C4-2B (cell line): ENCODE measurements at regions not wholly inside any gene's neighbourhood (a gene's known extent, or its start where the extent isn't known, plus 50 kb on each side); places are given as distances from the start of the nearest gene placed in this dataset.
"Not testable (repeated sequence)": the region's sequence is repeated elsewhere in the genome, so short reads cannot be mapped to it uniquely, and the experiment has no call there.

Source experiments
- H3K27ac ChIP-seq: fragments of 450-650 bp; 2 replicates; pipeline ENCODE4 v1.5.1; 2017
- CTCF ChIP-seq: fragments of 450-650 bp; conservative IDR thresholded peaks from 2 replicates; pipeline ENCODE4 v1.5.1; 2017; ENCODE audit warnings: mild to moderate bottlenecking
- ZFX ChIP-seq: fragments of 450-650 bp; IDR thresholded peaks from 2 replicates; pipeline ENCODE4 v1.6.1; 2017

- H3K27ac ChIP-seq: no peak overlapping the region
- TF ChIP-seq CTCF (peak; percentile 85), ZFX (no peak)
Observed at GRCh38 chr4:159946983-159947615, 844.2 kb downstream of the RAPGEF2 start.

- no peak overlapping the region for H3K27ac ChIP-seq
- TF ChIP-seq CTCF (no peak), ZFX (no peak)
Observed at GRCh38 chr4:159950707-159951106, 847.8 kb downstream of the RAPGEF2 start.

GRCh38 chr4:159966746-159967145, 863.9 kb downstream of the RAPGEF2 start:
- no peak for TF ChIP-seq CTCF
- TF ChIP-seq ZFX: no peak
- H3K27ac ChIP-seq: no peak overlapping the region

DNA sequence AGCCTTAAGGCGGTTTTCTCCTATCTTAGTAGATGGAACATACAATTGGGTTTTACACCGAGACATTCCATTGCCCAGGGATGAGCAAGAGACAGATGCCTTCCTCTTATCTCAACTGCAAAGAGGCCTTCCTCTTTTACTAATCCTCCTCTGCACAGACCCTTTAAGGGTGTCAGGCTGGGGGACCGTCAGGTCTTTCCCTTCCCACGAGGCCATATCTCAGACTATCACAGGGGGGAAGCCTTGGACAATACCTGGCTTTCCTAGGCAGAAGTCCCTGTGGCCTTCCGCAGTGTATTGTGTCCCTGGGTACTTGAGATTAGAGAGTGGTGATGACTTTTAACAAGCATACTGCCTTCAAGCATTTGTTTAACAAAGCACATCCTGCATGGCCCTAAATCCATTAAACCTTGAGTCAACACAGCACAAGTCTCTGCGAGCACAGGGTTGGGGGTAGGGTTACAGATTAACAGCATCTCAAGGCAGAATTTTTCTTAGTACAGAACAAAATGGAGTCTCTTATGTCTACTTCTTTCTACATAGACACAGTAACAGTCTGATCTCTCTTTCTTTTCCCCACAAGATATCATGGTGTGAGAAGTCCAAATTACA, 874.1 kb downstream of the RAPGEF2 start:
- not testable (repeated sequence) for H3K27ac ChIP-seq

DNA sequence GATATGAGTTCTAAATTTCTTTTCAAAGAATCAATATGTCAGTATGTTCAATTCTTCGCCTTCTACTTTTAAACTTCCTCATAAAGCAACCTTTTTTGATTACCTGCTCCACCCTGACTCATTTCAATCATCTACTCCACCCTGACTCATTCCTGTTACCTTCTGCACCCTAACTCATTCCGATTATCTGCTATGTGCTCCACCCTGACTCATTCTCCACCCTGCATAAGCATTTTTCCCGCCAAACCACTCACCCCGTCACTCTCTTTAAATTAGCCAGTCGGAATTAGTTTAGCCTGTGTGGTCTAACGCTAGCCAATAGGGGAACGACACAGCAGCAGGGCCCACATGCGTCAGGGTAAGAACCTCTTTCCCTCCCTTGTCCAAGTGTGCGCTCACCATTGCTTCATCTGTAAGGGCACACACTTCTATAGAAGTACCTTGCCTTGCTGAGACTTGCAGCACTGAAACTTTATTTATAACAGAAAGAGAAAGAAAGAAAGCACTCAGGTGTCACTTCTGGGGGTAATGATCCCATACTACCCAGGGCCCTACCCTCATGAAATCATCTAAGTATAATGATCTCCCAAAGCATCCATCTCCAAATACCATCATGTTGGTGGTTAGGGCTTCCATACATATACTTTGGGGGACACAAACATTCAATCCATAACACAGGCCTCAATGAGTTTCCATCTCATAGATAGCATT, 875.2 kb downstream of the RAPGEF2 start:
- TF ChIP-seq ZFX (no peak), CTCF (no peak)
- no peak overlapping the region for H3K27ac ChIP-seq

GRCh38 chr4:159979351-159979750, 876.5 kb downstream of the RAPGEF2 start:
- H3K27ac ChIP-seq: no peak overlapping the region
- TF ChIP-seq ZFX (no peak), CTCF (no peak)

- TF ChIP-seq ZFX: no peak
- H3K27ac ChIP-seq: no peak overlapping the region
Observed at GRCh38 chr4:159979953-159980352, 877.1 kb downstream of the RAPGEF2 start.

DNA sequence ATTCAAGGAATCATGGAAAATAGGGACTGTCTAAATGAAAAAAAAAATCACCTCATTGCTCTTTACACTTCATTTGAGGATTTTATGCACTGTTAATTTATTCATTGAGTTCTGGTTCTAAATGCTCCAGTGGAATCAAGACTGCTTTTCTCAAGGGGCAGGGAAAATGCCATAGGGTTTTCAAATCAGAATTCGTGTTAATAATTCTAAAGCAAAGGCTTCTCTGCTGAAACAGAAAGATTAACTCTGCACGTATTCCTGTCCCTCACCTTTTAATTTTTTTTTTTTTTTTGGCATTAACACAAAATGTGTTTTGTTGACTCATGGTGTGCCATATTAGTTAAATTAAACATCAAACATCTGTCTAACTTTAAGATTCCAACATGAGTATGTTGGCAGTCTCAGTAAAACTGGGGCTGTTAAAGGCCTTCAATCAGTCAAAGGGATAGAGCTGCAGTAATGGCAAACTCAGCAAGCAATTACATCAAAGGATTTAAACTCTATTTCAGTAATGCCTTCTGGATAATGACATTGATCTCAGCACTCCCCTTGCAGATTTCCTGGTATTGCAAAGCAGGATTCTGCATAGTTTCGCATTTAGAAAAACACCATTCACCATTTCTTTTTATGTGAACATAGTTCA, 878.1 kb downstream of the RAPGEF2 start:
- H3K27ac ChIP-seq: no peak overlapping the region
- TF ChIP-seq ZFX (no peak), CTCF (no peak)
